B cell (primary cell): ENCODE measurements at regions not wholly inside any gene's neighbourhood (a gene's known extent, or its start where the extent isn't known, plus 50 kb on each side); places are given as distances from the start of the nearest gene placed in this dataset.

Experiments
- ATAC-seq: fragments of 200-7000 bp; cut with Tn5 transposase; one replicate; pipeline ENCODE4 v1.10.0; 2021; ENCODE audit warnings: low read depth, mild to moderate bottlenecking, moderate number of reproducible peaks, moderate library complexity
- CTCF ChIA-PET: fragments of 350-600 bp; sonication (Branson Sonifier 250); formaldehyde crosslinking; loops from one replicate; lab custom pipeline; 2021; ENCODE audit warnings: antibody characterized with exemption, inconsistent platforms; lab: Charles Lee
- POLR2A ChIA-PET: fragments of 350-600 bp; sonication (Branson Sonifier 250); formaldehyde crosslinking; loops from one replicate; lab custom pipeline; 2021; ENCODE audit warnings: antibody characterized with exemption; lab: Charles Lee
- DNase-seq: peaks from one replicate; pipeline ENCODE4 v3.0.0; 2013
- H2AFZ ChIP-seq: 2 replicates; pipeline ENCODE4 v1.6.1; 2012; ENCODE audit warnings: mild to moderate bottlenecking, low read depth, low read length; ENCODE audit not compliant: insufficient read depth, poor library complexity, severe bottlenecking
- H3K27ac ChIP-seq, 2 donors: 1 replicate in 1 of 2; 2 replicates in 1 of 2; pipeline ENCODE4 v1.5.1; 2012 to 2013; ENCODE audit warnings: low read length in 2 of 2, mild to moderate bottlenecking in 2 of 2, moderate library complexity in 1 of 2
- H3K27me3 ChIP-seq, 4 experiments: fragments of 200-600 bp in 1 of 4; sonication (generic) in 1 of 4; replicated peaks in 1 of 4; 1 replicate in 2 of 4; 2 replicates in 2 of 4; pipeline versions ENCODE4 v1.6.1 to v1.7.0; 2013 to 2016; ENCODE audit warnings: low read length in 3 of 4, mild to moderate bottlenecking in 2 of 4, mixed read lengths in 1 of 4, moderate library complexity in 1 of 4; ENCODE audit not compliant: insufficient read depth in 4 of 4, control insufficient read depth in 3 of 4; ENCODE audit errors: control extremely low read depth in 1 of 4
- H3K36me3 ChIP-seq, 2 experiments: replicated peaks in 1 of 2; 1 replicate in 1 of 2; 2 replicates in 1 of 2; pipeline versions ENCODE4 v1.6.1 to v1.7.1; 2013; ENCODE audit warnings: low read length in 1 of 2; ENCODE audit not compliant: insufficient read depth in 2 of 2, control insufficient read depth in 1 of 2; ENCODE audit errors: control extremely low read depth in 1 of 2, extremely low read depth in 1 of 2
- H3K4me1 ChIP-seq, 2 donors: fragments of 200-600 bp in 1 of 2; sonication (generic) in 1 of 2; 1 replicate in 1 of 2; 2 replicates in 1 of 2; pipeline versions ENCODE4 v1.5.1 to v1.6.1; 2013 to 2017; ENCODE audit warnings: low read length in 2 of 2; ENCODE audit not compliant: control insufficient read depth in 2 of 2, insufficient read depth in 2 of 2
- H3K4me2 ChIP-seq: replicated peaks from 2 replicates; pipeline ENCODE3; 2012; ENCODE audit warnings: mild to moderate bottlenecking, low read depth, low read length; ENCODE audit not compliant: poor library complexity, severe bottlenecking
- H3K4me3 ChIP-seq, 5 experiments: fragments of 200-600 bp in 1 of 5; sonication (generic) in 1 of 5; 1 replicate in 3 of 5; 2 replicates in 2 of 5; pipeline versions ENCODE4 v1.5.1 to v1.7.0; 2011 to 2016; ENCODE audit warnings: low read length in 4 of 5, mild to moderate bottlenecking in 4 of 5, low read depth in 2 of 5, control low read depth in 1 of 5, moderate library complexity in 1 of 5; ENCODE audit not compliant: insufficient read depth in 1 of 5; ENCODE audit errors: control extremely low read depth in 1 of 5, extremely low read depth in 1 of 5
- H3K79me2 ChIP-seq: fragments of 200-600 bp; sonication (generic); one replicate; pipeline ENCODE4 v1.6.0; 2016; ENCODE audit warnings: low read length; ENCODE audit not compliant: control insufficient read depth, insufficient read depth
- H3K9ac ChIP-seq: fragments of 200-600 bp; sonication (generic); 2 replicates; pipeline ENCODE4 v1.6.1; 2017; ENCODE audit warnings: mild to moderate bottlenecking, low read length, moderate library complexity
- H3K9me3 ChIP-seq, 3 donors: one replicate each; pipeline versions ENCODE4 v1.6.1 to v1.7.1; 2013; ENCODE audit warnings: low read length in 2 of 3; ENCODE audit not compliant: control insufficient read depth in 2 of 3, insufficient read depth in 1 of 3; ENCODE audit errors: control extremely low read depth in 1 of 3
- H4K20me1 ChIP-seq: 2 replicates; pipeline ENCODE4 v1.6.0; 2012; ENCODE audit warnings: mild to moderate bottlenecking, low read length; ENCODE audit not compliant: insufficient read depth, control insufficient read depth, poor library complexity, severe bottlenecking
- H3K27ac Mint-ChIP-seq: one replicate; pipeline ENCODE4 v1.8.0; 2021; ENCODE audit warnings: mixed read lengths
- H3K27me3 Mint-ChIP-seq: one replicate; pipeline ENCODE4 v1.8.0; 2021; ENCODE audit warnings: mixed read lengths
- H3K4me1 Mint-ChIP-seq: one replicate; pipeline ENCODE4 v1.8.0; 2021; ENCODE audit warnings: mixed read lengths
- H3K4me3 Mint-ChIP-seq: one replicate; pipeline ENCODE4 v1.8.0; 2021; ENCODE audit warnings: mixed read lengths
- H3K9me3 Mint-ChIP-seq: one replicate; pipeline ENCODE4 v1.8.0; 2022; ENCODE audit warnings: mixed read lengths; ENCODE audit not compliant: insufficient read depth
- CTCF ChIP-seq: fragments of 200-600 bp; IDR thresholded peaks from one replicate; pipeline ENCODE4 v1.8.0; 2022; ENCODE audit warnings: antibody characterized with exemption, mild to moderate bottlenecking
- EZH2 ChIP-seq: IDR thresholded peaks from 2 replicates; pipeline ENCODE4 v1.6.1; 2012; ENCODE audit warnings: borderline replicate concordance, low read depth, mild to moderate bottlenecking, moderate library complexity, low read length; ENCODE audit not compliant: insufficient read depth, poor library complexity, severe bottlenecking
- WGBS: methylation state at CpG from one replicate; pipeline ENCODE4 v1.1.5; 2013; ENCODE audit warnings: missing lambda C conversion rate; ENCODE audit not compliant: insufficient coverage; 5-methylcytosine and 5-hydroxymethylcytosine counted together
- intact Hi-C: fragments of 100-400 bp; cut with micrococcal nuclease; formaldehyde crosslinking; loops from one replicate; pipeline ENCODE4 v1.10.0; 2022

- no peak overlapping the region for H3K4me3 ChIP-seq
- no peaks in the 10 kb centered on the region for H3K79me2 ChIP-seq
- no peaks in the 10 kb centered on the region for H3K27me3 ChIP-seq
- ATAC-seq (no peak), DNase-seq (no peak)
- no peaks in the 10 kb centered on the region for H3K4me1 ChIP-seq
- WGBS, result 87% methylated on average over 8 of the region's 8 CpGs
- no peaks in the 10 kb centered on the region for H3K9me3 Mint-ChIP-seq
- no peak overlapping the region for H2AFZ ChIP-seq
- POLR2A ChIA-PET, result no interaction called here
- no peaks in the 10 kb centered on the region for H4K20me1 ChIP-seq
- H3K4me2 ChIP-seq, result no peak overlapping the region
- intact Hi-C loops, result no loop called here
- H3K4me1 Mint-ChIP-seq, result no peaks in the 10 kb centered on the region
- no peak overlapping the region for H3K9ac ChIP-seq
- H3K4me3 Mint-ChIP-seq, result no peak overlapping the region
- CTCF ChIA-PET, result no interaction called here
- H3K27ac ChIP-seq, result no peak overlapping the region
- H3K36me3 ChIP-seq, result no peaks in the 10 kb centered on the region
- H3K27ac Mint-ChIP-seq, result no peak overlapping the region
- H3K27me3 Mint-ChIP-seq, result peaks cover 6% of the 10 kb centered on the region
- no peak for TF ChIP-seq EZH2
- no peak for TF ChIP-seq CTCF
- no peaks in the 10 kb centered on the region for H3K9me3 ChIP-seq
Observed at GRCh38 chr15:81948222-81948621, 97.6 kb downstream of the MEX3B start.

DNA sequence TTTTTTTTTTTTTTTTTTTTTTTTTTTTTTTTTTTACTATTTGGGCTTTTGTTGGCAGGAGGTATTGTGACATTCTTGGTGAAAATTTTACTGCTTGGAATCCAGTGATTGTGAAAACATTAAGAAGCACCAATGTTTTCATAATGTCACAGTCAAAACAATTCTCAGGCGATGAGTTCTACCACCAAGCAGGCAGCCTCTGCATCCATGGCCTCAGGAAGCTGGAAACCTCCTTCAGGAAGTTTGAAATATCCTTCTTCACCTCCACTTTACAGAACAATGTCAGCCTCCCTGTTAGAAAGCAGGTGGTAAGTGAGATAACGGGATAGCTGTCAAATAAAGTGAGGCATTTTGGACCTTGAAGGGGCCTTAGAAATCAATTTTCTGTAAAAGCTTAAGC, 98.3 kb downstream of the MEX3B start:
- Histone ChIP-seq H3K4me1 (no peaks in the 10 kb centered on the region), H3K4me2 (no peak overlapping the region), H3K9me3 (no peaks in the 10 kb centered on the region), H2AFZ (no peak overlapping the region), H3K4me3 (no peak overlapping the region), H3K79me2 (no peaks in the 10 kb centered on the region), H3K27me3 (no peaks in the 10 kb centered on the region), H3K36me3 (no peaks in the 10 kb centered on the region), H3K9ac (no peak overlapping the region), H3K27ac (no peak overlapping the region), H4K20me1 (no peaks in the 10 kb centered on the region)
- H3K27ac Mint-ChIP-seq, result no peak overlapping the region
- no peaks in the 10 kb centered on the region for H3K4me1 Mint-ChIP-seq
- ATAC-seq, result no peak
- TF ChIP-seq EZH2 (no peak), CTCF (no peak)
- no peaks in the 10 kb centered on the region for H3K9me3 Mint-ChIP-seq
- CTCF ChIA-PET, result no interaction called here
- H3K27me3 Mint-ChIP-seq, result peaks cover 6% of the 10 kb centered on the region
- WGBS, result 43% methylated on average over 1 of the region's 2 CpGs
- H3K4me3 Mint-ChIP-seq, result no peak overlapping the region
- POLR2A ChIA-PET, result no interaction called here
- no peak for DNase-seq
- intact Hi-C loops, result no loop called here
